ENCODE measurements at regions not wholly inside any gene's neighbourhood (a gene's known extent, or its start where the extent isn't known, plus 50 kb on each side); places are given as distances from the start of the nearest gene placed in this dataset.

DNA sequence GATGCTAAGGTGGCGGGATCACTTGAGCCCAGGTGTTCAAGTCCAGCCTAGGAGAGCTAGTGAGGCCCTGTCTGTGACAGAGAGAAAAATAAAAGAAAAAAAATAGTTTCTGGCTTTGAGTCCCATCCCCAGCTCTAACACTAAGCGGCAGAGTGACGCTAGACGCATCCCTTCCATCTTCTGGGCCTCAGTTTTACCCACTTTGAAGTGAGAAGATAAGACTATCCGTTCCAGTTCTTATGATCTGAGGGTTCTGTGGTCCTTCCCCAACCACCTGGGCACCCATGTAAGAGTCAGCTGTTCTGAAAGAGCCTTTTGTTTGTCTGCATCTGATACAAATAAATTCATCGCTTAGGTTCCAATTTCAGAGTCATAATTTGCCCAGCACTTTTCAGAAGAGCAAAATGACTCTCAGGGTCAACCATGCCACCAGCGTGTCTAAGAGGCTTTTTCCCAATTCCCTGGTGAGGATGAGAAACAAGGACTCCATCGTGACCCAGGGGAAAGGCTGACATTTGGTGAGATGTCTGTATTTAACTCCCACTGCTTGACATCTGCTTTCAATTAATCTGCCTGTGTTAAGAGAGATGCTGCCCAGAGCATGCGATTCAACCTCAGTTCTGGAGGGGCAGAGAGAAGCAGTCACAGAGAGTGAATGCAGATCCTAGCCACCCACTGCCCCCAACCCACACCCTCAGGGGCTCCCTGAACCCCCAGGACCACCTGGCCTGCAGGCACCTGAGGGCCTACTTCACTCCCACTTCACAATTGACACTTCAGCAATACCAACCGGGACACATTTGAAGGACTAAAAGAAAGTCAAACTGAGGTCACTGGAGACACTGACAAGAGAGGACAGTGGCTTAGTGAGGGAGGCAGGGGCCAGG lies 131.6 kb upstream of the TOP1 start:
- ChIA-PET CTCF (ENCODE audit: low intra/inter-chr PET ratio) (no interaction called here), POLR2A (interaction anchor here (0.5 kb wide), 1 partner anchor 17 kb away, joined by 3 read pairs; no protein-coding TSS in a partner anchor)
- TF ChIP-seq RBM15 (IDR thresholded peaks at IDR 0.05; ENCODE audit: insufficient read depth, low read length), result no peak
- TF ChIP-seq POLR3G (IDR thresholded peaks at IDR 0.05; ENCODE audit: extremely low read depth, insufficient read length, insufficient replicate concordance), result no peak
- no peak for TF ChIP-seq HDAC3 (IDR thresholded peaks at IDR 0.05; ENCODE audit: borderline replicate concordance, partially characterized antibody)
- TF ChIP-seq CREB5 (CRISPR knock-in tag; IDR thresholded peaks at IDR 0.05), result no peak
- no peak for TF ChIP-seq SNIP1 (IDR thresholded peaks at IDR 0.05; ENCODE audit: low read depth)
- TF ChIP-seq ZNF668 (CRISPR knock-in tag; IDR thresholded peaks at IDR 0.05), result no peak
- no peak for TF ChIP-seq ETS1 (conservative IDR thresholded peaks at IDR 0.05; ENCODE audit: control insufficient read depth, low read depth, low read length)
- TF ChIP-seq NCOA2 (IDR thresholded peaks at IDR 0.05; ENCODE audit: partially characterized antibody in 2 of 2), result no peak
- no peak for TF ChIP-seq USF1 (CRISPR knock-in tag; IDR thresholded peaks at IDR 0.05)
- TF ChIP-seq CHD4 (IDR thresholded peaks at IDR 0.05; ENCODE audit: insufficient read depth, insufficient replicate concordance, low read depth, low read length, poor library complexity, severe bottlenecking), result no peak
- no peak for TF ChIP-seq ZNF778 (CRISPR knock-in tag; IDR thresholded peaks at IDR 0.05)
- TF ChIP-seq CBFA2T3 (IDR thresholded peaks at IDR 0.05), result no peak
- TF ChIP-seq NFATC3 (IDR thresholded peaks at IDR 0.05), result no peak
- TF ChIP-seq NONO (IDR thresholded peaks at IDR 0.05; ENCODE audit: low read depth in 2 of 2, low read length in 1 of 2), result no peak
- in situ Hi-C loops (cut with MboI) (no loop called here), intact Hi-C loops (cut with micrococcal nuclease) (no loop called here)
- no peaks in the 10 kb centered on the region for H4K20me1 ChIP-seq (replicated peaks; ENCODE audit: control insufficient read depth, insufficient read depth, low read length)
- no peak overlapping the region for H3K4me3 ChIP-seq
- WGBS (ENCODE audit: insufficient coverage, low coverage, missing lambda C conversion rate), result under 1% methylated on average over 10 of the region's 10 CpGs
- BruUV-seq (replicated peaks), result no TSS peak
- H3K4me2 ChIP-seq (ENCODE audit: insufficient read depth, low read length), result no peak overlapping the region
- no peak for ATAC-seq
- H3K36me3 ChIP-seq (ENCODE audit: control insufficient read depth, insufficient read depth, low read length), result no peaks in the 10 kb centered on the region
- no peak overlapping the region for H3K27ac ChIP-seq (ENCODE audit: extremely low read depth, low read depth, low read length)
- H2AFZ ChIP-seq (ENCODE audit: low read depth, low read length), result no peak overlapping the region
- H3K27me3 ChIP-seq (ENCODE audit: control insufficient read depth in 2 of 2, insufficient read depth in 2 of 2, low read length in 2 of 2), result no peaks in the 10 kb centered on the region
- no peaks in the 10 kb centered on the region for H3K79me2 ChIP-seq (ENCODE audit: control insufficient read depth, insufficient read depth, low read length)
- H3K9me1 ChIP-seq (ENCODE audit: control insufficient read depth, insufficient read depth, low read length), result no peaks in the 10 kb centered on the region
- FAIRE-seq, result no peak
- H3K4me1 ChIP-seq (replicated peaks in 1 of 2; ENCODE audit: control insufficient read depth in 2 of 2, insufficient read depth in 2 of 2, low read length in 2 of 2), result no peaks in the 10 kb centered on the region
- no peak overlapping the region for H3K9ac ChIP-seq (ENCODE audit: insufficient read depth in 1 of 2, low read depth in 2 of 2, low read length in 2 of 2)
- no peak for DNase-seq (ENCODE audit: extremely low read depth in 1 of 4, low spot score in 3 of 4)
- no peaks in the 10 kb centered on the region for H3K9me3 ChIP-seq (replicated peaks; ENCODE audit: control insufficient read depth, insufficient read depth, low read depth, low read length)

All from K562 (cell line).